HEK293 (cell line): ENCODE measurements at regions not wholly inside any gene's neighbourhood (a gene's known extent, or its start where the extent isn't known, plus 50 kb on each side); places are given as distances from the start of the nearest gene placed in this dataset.

Source experiments
- BCL11A ChIP-seq: fragments of 450-650 bp; formaldehyde crosslinking; IDR thresholded peaks from 2 replicates; pipeline ENCODE4 v1.5.1; 2016; ENCODE audit warnings: low read depth, missing biosample characterization, missing genetic modification characterization
- REPIN1 ChIP-seq: fragments of 450-650 bp; formaldehyde crosslinking; IDR thresholded peaks from 2 replicates; pipeline ENCODE4 v1.5.1; 2017; ENCODE audit warnings: missing biosample characterization, missing genetic modification characterization, low read depth
- ZEB2 ChIP-seq: fragments of 450-650 bp; formaldehyde crosslinking; IDR thresholded peaks from 2 replicates; pipeline ENCODE4 v1.5.1; 2016; ENCODE audit warnings: missing biosample characterization, missing genetic modification characterization
- ZNF324 ChIP-seq: fragments of 450-650 bp; formaldehyde crosslinking; IDR thresholded peaks from 2 replicates; pipeline ENCODE4 v1.5.1; 2016; ENCODE audit warnings: missing biosample characterization, missing genetic modification characterization
- ZNF416 ChIP-seq: fragments of 450-650 bp; formaldehyde crosslinking; IDR thresholded peaks from 2 replicates; pipeline ENCODE4 v1.5.1; 2016; ENCODE audit warnings: missing biosample characterization, missing genetic modification characterization
- ZNF530 ChIP-seq: fragments of 450-650 bp; formaldehyde crosslinking; IDR thresholded peaks from 2 replicates; pipeline ENCODE4 v1.5.1; 2016; ENCODE audit warnings: low read depth, missing biosample characterization, missing genetic modification characterization
- ZNF610 ChIP-seq: fragments of 450-650 bp; formaldehyde crosslinking; IDR thresholded peaks from 2 replicates; pipeline ENCODE4 v1.5.1; 2016; ENCODE audit warnings: missing biosample characterization, missing genetic modification characterization, borderline replicate concordance
- ZNF624 ChIP-seq: fragments of 450-650 bp; formaldehyde crosslinking; IDR thresholded peaks from 2 replicates; pipeline ENCODE4 v1.5.1; 2017; ENCODE audit warnings: missing biosample characterization, missing genetic modification characterization
- ZNF660 ChIP-seq: fragments of 450-650 bp; IDR thresholded peaks from 2 replicates; pipeline ENCODE4 v1.5.1; 2018; ENCODE audit warnings: missing biosample characterization, mild to moderate bottlenecking, missing genetic modification characterization
- ZNF692 ChIP-seq: fragments of 450-650 bp; formaldehyde crosslinking; IDR thresholded peaks from 2 replicates; pipeline ENCODE4 v1.5.1; 2016; ENCODE audit warnings: missing biosample characterization, missing genetic modification characterization
- ZNF701 ChIP-seq: fragments of 450-650 bp; formaldehyde crosslinking; IDR thresholded peaks from 2 replicates; pipeline ENCODE4 v1.5.1; 2016; ENCODE audit warnings: missing biosample characterization, missing genetic modification characterization
- ZNF792 ChIP-seq: fragments of 450-650 bp; formaldehyde crosslinking; IDR thresholded peaks from 2 replicates; pipeline ENCODE4 v1.5.1; 2016; ENCODE audit warnings: missing biosample characterization, missing genetic modification characterization
- TF ChIP-seq, protein P1 (sequence below): fragments of 450-650 bp; formaldehyde crosslinking; IDR thresholded peaks from 2 replicates; pipeline ENCODE4 v1.5.1; 2016; ENCODE audit warnings: missing biosample characterization, missing genetic modification characterization

DNA sequence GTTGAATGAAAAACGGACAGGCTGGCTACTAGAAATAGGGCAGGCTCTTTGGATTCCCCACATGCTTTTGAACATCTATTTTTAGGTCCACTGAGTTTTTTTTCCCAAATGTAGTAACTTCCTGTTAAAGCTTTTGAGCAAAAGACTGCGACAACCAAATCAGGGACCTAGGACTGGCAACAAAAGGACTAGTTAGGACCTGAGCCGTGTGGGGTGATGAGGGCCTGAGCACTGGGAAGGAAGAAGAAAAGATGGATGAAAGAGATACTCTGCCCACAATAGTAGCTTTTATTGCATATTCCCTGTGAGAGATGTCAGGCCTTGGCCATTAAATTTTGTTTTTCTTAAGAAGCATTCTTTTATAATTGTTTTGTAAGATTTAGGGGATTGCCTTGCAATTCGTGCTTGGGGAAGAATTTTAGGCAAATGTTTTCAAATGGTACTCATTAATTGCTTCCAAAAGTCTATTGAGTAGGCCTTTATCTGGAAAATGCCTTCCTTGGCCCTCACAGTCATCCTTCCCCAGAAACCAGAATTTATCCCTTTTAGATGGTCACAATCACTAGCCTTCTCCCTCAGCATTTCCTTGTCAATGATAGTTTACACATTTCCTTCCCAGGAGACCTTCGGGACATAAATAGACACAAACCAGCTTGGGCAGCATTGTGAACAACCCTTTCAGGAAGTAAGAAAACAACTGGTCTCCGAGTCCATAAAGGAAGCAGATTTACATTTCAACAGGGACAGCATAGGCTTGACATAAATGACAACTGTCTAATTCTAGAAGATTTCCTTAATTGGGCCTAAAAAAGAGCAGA is 166.5 kb downstream of the RMI1 start:
- TF ChIP-seq ZNF610 (tag by site-specific recombination) (no peak), ZNF416 (tag by site-specific recombination) (no peak), ZNF692 (no peak), ZNF792 (tag by site-specific recombination) (no peak), ZNF701 (tag by site-specific recombination) (no peak), BCL11A (tag by site-specific recombination) (no peak), ZNF624 (tag by site-specific recombination) (no peak), REPIN1 (tag by site-specific recombination) (no peak), ZEB2 (tag by site-specific recombination) (no peak), ZNF530 (tag by site-specific recombination) (no peak), ZNF660 (tag by site-specific recombination) (no peak), ZNF324 (no peak)
- TF ChIP-seq, protein P1, sequence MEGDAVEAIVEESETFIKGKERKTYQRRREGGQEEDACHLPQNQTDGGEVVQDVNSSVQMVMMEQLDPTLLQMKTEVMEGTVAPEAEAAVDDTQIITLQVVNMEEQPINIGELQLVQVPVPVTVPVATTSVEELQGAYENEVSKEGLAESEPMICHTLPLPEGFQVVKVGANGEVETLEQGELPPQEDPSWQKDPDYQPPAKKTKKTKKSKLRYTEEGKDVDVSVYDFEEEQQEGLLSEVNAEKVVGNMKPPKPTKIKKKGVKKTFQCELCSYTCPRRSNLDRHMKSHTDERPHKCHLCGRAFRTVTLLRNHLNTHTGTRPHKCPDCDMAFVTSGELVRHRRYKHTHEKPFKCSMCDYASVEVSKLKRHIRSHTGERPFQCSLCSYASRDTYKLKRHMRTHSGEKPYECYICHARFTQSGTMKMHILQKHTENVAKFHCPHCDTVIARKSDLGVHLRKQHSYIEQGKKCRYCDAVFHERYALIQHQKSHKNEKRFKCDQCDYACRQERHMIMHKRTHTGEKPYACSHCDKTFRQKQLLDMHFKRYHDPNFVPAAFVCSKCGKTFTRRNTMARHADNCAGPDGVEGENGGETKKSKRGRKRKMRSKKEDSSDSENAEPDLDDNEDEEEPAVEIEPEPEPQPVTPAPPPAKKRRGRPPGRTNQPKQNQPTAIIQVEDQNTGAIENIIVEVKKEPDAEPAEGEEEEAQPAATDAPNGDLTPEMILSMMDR, result no peak
